SH-SY5Y (cell line): ENCODE measurements at regions not wholly inside any gene's neighbourhood (a gene's known extent, or its start where the extent isn't known, plus 50 kb on each side); places are given as distances from the start of the nearest gene placed in this dataset.

Experiments
- GATA2 ChIP-seq: IDR thresholded peaks from 2 replicates; pipeline ENCODE4 v1.6.1; 2011; ENCODE audit warnings: mild to moderate bottlenecking, low read depth, low read length
- GATA3 ChIP-seq: IDR thresholded peaks from 2 replicates; pipeline ENCODE4 v1.6.1; 2011; ENCODE audit warnings: low read depth, mild to moderate bottlenecking, low read length, moderate library complexity

GRCh38 chr12:86950444-86950843 is 694.3 kb upstream of the MGAT4C start:
- TF ChIP-seq GATA2 (no peak), GATA3 (no peak)

GRCh38 chr12:86950043-86950442 is 693.9 kb upstream of the MGAT4C start:
- no peak for TF ChIP-seq GATA3
- TF ChIP-seq GATA2, result no peak

GRCh38 chr12:86948851-86949250 is 692.7 kb upstream of the MGAT4C start:
- no peak for TF ChIP-seq GATA3
- TF ChIP-seq GATA2, result no peak

GRCh38 chr12:86945685-86946196 is 689.5 kb upstream of the MGAT4C start:
- TF ChIP-seq GATA3, result no peak
- TF ChIP-seq GATA2, result no peak

GRCh38 chr12:86931714-86932113 is 675.5 kb upstream of the MGAT4C start:
- no peak for TF ChIP-seq GATA2
- TF ChIP-seq GATA3, result no peak

GRCh38 chr12:86929962-86930361 is 673.8 kb upstream of the MGAT4C start:
- TF ChIP-seq GATA3 (no peak), GATA2 (no peak)

GRCh38 chr12:86917121-86917520 is 660.9 kb upstream of the MGAT4C start:
- no peak for TF ChIP-seq GATA3
- no peak for TF ChIP-seq GATA2

GRCh38 chr12:86914721-86915120 is 658.5 kb upstream of the MGAT4C start:
- TF ChIP-seq GATA2 (no peak), GATA3 (no peak)

GRCh38 chr12:86911973-86912372 is 655.8 kb upstream of the MGAT4C start:
- no peak for TF ChIP-seq GATA2

GRCh38 chr12:86903159-86903558 is 647.0 kb upstream of the MGAT4C start:
- no peak for TF ChIP-seq GATA3
- TF ChIP-seq GATA2, result no peak

- TF ChIP-seq GATA2, result no peak
- no peak for TF ChIP-seq GATA3
Observed at GRCh38 chr12:86860776-86861175, 604.6 kb upstream of the MGAT4C start.

- no peak for TF ChIP-seq GATA3
- TF ChIP-seq GATA2, result no peak
Observed at GRCh38 chr12:86852451-86852850, 596.3 kb upstream of the MGAT4C start.

GRCh38 chr12:86838711-86839110 is 582.5 kb upstream of the MGAT4C start:
- TF ChIP-seq GATA3 (no peak), GATA2 (no peak)

GRCh38 chr12:86838260-86838659 is 582.1 kb upstream of the MGAT4C start:
- TF ChIP-seq GATA3, result no peak
- TF ChIP-seq GATA2, result no peak

GRCh38 chr12:86837246-86837645 is 581.1 kb upstream of the MGAT4C start:
- no peak for TF ChIP-seq GATA3
- no peak for TF ChIP-seq GATA2

GRCh38 chr12:86834217-86834616 is 578.0 kb upstream of the MGAT4C start:
- TF ChIP-seq GATA2, result no peak
- no peak for TF ChIP-seq GATA3

- TF ChIP-seq GATA3 (no peak), GATA2 (no peak)
Observed at GRCh38 chr12:86827409-86827808, 571.2 kb upstream of the MGAT4C start.
